NCI-H1417 treated with DMSO at 0.1 percent for 48 hours (cell line): ENCODE measurements at regions not wholly inside any gene's neighbourhood (a gene's known extent, or its start where the extent isn't known, plus 50 kb on each side); places are given as distances from the start of the nearest gene placed in this dataset.
A peak's percentile ranks its signal among the peaks of the same experiment; 100 is the strongest.
"Not testable (repeated sequence)": the region's sequence is repeated elsewhere in the genome, so short reads cannot be mapped to it uniquely, and the experiment has no call there.

Experiments used
- DNase-seq: peaks from one replicate; lab custom pipeline; 2025; lab: John Stamatoyannopoulos, UW

DNA sequence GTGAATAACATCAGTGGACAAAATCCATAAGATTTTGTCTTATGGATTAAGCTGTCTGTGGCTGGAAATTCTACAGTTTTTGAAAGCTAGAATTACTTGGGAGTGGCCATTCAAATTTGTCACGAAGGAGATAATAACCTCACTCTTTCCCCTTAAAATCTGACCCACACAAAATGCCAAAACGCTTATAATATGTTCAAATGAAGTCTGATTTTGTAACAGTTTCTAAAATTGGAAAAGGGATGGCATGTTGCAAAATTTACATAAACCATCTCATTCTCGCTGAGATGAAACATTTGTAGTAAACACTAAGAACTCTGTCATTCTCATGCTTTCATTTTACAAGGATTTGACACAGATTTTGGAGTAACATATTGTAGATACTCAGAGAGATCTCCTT, 112.7 kb downstream of the GJA1 start:
- DNase-seq = no peak

DNA sequence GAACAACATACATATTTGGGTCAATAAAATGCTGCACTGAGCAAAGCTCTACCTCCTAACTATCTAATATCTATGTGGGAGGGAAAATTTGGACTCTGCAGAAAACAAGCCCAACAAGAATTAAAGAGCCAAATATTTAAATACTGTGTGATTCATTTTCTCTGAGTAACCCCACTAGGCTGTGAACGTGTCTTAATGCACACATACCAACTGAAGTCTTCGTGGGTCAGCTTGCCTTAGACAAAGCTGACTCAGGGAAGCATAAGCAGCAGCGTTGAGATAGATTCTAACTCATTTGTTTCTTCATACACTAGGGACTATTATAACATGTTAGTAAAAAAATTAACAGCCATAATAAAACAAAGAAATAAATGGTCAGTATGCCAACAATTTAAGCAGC, 114.3 kb downstream of the GJA1 start:
- DNase-seq = no peak

- no peak for DNase-seq
These were observed 115.1 kb downstream of the GJA1 start for GRCh38 chr6:121550491-121551010.

DNA sequence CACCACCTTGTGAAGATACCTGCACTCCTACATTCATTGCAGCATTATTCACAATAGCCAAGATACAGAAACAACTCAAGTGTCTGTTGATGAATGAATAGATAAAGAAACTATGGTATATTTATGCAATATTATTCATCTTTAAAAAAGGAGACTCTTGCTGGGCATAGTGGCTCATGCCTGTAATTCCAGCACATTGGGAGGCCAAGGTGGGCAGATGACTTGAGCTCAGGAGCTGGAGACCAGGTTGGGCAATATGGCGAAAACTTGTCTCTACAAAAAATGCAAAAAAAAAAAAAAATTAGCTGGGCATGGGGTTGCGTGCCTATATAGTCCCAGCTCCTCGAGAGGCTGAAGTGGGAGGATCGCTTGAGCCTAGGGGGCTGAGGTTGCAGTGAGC, 119.8 kb downstream of the GJA1 start:
- DNase-seq = no peak

DNA sequence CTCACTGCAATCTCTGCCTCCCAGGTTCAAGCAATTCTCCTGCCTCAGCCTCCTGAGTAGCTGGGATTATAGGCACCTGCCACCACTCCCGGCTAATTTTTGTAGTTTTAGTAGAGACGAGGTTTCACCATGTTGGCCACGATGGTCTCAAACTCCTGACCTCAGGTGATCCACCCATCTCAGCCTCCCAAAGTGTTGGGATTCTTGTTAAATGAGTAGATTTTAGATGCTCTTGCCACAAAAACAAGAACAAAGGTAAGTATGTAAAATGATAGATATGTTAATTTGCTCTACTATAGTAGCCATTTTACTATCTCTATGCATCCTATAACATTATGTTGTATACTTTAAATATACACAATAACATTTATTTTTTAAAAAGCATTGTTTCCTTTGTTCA, 120.7 kb downstream of the GJA1 start:
- not testable (repeated sequence) for DNase-seq

- no peak for DNase-seq
These were observed 121.9 kb downstream of the GJA1 start for GRCh38 chr6:121557146-121557940.

DNA sequence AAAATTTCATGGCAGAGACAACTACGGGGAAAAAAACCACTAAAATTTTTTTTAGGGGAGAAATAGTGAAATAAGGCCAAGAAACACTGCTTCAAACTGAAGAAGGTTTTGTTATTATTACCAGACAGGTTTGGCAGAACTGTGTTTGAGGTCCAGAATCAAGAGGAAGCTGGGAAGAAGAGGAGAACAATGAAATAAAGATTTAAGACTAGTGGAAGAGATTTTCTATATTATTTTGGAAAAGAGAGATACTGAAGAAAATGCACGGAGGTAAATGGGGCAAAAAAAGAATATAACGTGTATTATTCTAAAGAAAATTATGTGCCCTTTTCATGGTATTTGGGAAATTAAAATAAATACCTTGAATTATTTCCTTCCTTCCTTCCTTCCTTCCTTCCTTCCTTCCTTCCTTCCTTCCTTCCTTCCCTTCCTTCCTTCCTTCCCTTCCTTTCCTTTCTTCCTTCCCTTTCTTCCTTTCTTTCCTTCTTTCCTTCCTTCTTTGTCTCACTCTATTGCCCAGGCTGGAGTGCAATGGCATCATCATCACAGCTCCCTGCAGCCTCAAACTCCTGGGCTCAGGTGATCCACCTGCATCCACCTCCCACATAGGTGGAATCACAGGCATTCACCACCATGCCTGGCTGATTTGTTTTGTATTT, 124.3 kb downstream of the GJA1 start:
- DNase-seq = no peak

- DNase-seq = no peak
These were observed 125.0 kb downstream of the GJA1 start for GRCh38 chr6:121560476-121560875.

DNA sequence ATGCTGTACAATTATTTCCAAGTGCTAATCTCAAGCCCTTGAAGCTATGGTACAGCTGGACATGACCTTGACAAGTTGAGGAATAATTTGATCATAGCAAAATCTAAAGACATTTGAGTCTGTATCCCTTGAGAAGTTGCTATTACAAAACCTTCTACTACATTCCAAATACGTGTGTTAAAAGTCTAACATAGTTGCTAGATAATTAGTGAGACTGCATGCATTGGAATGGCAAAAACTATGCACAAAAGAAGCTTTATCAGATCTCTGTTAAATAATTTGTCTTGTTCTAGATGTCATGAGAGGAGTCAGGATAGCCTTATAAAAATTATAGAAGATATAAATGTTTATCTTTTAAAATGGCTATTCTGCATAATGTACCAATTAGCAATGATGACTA, 127.8 kb downstream of the GJA1 start:
- no peak for DNase-seq

- DNase-seq = not testable (repeated sequence)
These were observed 129.1 kb downstream of the GJA1 start for GRCh38 chr6:121564529-121564928.

DNA sequence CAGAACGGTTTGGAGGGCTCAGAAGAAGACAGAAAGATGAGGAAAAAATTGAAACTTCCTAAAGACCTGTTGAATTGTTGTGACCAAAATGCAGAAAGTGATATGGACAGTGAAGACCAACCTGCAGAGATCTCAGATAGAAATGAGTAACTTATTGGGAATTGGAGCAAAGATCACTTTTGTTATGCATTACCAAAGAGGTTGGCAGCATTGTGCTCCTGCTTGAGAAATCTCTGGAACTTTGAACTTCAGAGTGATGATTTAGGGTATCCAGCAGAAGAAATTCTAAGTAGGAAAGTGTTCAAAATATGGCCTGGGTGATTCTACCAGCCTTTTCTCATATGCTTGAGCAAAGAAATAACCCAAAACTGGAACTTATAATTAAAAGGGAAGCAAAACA, 136.0 kb downstream of the GJA1 start:
- no peak for DNase-seq

GRCh38 chr6:121573481-121573880, 138.0 kb downstream of the GJA1 start:
- DNase-seq = no peak

- DNase-seq = no peak
These were observed 142.8 kb downstream of the GJA1 start for GRCh38 chr6:121578216-121578615.

GRCh38 chr6:121579478-121579877, 144.0 kb downstream of the GJA1 start:
- DNase-seq = no peak

GRCh38 chr6:121581327-121581726, 145.9 kb downstream of the GJA1 start:
- no peak for DNase-seq

GRCh38 chr6:121582262-121582661, 146.8 kb downstream of the GJA1 start:
- DNase-seq = no peak

DNA sequence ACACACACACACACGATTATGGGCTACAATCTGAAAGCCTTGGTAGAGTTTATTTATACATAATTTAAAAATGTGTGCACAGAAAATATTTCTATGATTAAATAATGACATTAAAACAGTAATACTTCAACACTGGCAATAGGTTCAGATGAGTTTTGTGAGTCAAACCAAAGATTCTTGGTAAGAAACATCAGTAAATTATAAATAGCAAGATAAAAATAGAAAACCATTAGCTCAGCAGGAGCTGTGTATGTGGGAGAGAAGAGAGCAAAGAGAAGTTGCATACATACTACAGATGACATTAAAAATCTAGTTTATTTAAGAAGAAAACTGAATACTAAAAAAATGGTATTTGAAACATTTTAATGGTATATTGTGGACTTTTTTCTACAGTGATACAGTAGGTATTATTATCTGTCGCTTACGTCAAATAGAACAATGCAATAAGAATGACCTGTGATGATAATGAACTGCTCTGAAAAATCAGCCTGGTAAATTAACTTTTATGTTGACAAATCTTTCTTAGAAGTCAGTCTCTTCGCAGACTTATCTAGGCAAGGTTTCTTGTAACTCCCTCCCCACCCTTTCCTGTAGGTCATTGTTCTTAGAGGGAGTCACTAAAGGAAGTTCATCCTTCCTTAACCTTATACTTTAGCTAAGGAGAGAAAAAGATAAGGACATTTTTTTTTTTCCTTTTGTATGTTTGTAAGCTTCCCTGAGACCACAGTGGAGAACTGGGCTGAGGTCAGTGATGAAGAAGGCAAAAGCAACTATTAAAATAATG, 149.3 kb downstream of the GJA1 start:
- no peak for DNase-seq

DNA sequence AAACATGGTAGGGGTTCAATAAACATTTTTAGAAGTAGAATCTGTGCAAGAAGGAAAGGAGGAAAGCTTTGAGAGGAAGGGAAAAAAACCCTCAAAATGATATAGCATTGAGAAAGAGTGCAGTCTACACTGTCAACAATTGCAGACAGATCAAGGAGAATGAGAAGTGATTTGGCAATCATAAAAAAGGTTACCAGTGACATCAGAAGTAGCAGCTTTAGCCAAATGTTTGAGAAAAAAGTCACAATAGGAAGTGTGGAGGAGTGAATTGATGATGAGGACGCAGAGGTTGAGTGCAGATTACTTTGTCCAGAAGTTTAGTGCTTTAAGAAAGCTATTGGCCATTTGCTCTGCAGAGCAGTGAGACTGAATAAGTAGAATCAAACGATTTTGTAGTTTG, 155.0 kb downstream of the GJA1 start:
- no peak for DNase-seq

- no peak for DNase-seq
These were observed 155.5 kb downstream of the GJA1 start for GRCh38 chr6:121590916-121591315.

DNA sequence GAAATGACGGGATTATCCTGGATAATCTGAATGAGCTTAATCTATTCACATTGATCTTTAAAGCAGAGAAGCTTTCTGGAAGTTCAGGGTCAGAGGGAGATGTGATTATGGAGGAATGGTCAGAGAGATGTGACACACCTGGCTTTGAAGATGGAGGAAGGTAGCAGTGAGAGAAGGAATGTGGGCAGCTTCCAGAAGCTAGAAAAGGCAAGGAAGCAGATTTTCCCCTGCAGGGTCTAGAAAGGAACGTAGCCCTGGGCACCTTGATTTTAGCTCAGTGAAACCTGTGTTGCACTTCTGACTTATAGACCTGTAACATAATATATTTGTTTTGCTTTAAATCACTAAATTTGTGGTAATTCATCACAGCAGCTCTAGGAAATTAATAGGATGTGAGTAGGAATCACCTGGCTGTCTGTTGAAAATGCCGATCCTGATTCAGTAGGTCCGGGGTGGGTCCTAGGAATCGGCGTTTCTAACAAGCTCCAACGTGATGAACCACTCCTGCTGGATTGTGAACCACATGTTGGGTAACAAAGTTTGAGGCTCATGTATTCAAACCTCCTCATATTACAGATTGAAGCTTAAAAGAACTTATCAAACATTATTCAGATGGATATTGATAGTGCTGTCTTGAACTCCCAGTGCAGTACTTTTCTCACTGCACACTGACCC, 157.0 kb downstream of the GJA1 start:
- DNase-seq = no peak

GRCh38 chr6:121593011-121593641, 157.7 kb downstream of the GJA1 start:
- peak; percentile 78 for DNase-seq

GRCh38 chr6:121594053-121594452, 158.6 kb downstream of the GJA1 start:
- DNase-seq = no peak
